ENCODE measurements at regions not wholly inside any gene's neighbourhood (a gene's known extent, or its start where the extent isn't known, plus 50 kb on each side); places are given as distances from the start of the nearest gene placed in this dataset.

DNA sequence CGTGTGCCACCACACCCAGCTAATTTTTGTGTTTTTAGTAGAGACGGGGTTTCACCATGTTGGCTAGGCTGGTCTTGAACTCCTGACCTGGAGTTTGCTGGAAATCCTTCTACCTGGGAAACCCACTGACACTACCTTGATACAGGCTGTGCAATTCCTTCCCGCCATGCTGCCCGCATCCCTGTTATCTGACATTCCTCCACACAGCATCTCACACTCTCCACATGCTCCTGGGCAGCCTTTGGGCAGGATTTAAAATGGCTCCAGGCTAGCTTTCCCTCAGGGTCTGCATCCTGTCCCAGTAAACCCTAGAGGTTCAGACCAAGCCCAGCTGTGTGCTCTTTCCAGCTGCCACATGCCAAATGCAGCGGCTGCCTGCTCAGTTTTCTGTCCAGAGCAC, 319.5 kb upstream of the CXCR4 start:
- H3K27me3 Mint-ChIP-seq, result peaks cover 44% of the 10 kb centered on the region
- no peak for DNase-seq
- no peaks in the 10 kb centered on the region for H3K36me3 Mint-ChIP-seq (ENCODE audit: low read depth)
- no peak overlapping the region for H3K4me3 Mint-ChIP-seq
- no peak overlapping the region for H3K27ac Mint-ChIP-seq
- peaks cover 5% of the 10 kb centered on the region for H3K4me1 Mint-ChIP-seq
- ATAC-seq, result no peak
- H3K9me3 ChIP-seq (ENCODE audit: control insufficient read depth, low read length, poor library complexity, severe bottlenecking), result no peaks in the 10 kb centered on the region

DNA sequence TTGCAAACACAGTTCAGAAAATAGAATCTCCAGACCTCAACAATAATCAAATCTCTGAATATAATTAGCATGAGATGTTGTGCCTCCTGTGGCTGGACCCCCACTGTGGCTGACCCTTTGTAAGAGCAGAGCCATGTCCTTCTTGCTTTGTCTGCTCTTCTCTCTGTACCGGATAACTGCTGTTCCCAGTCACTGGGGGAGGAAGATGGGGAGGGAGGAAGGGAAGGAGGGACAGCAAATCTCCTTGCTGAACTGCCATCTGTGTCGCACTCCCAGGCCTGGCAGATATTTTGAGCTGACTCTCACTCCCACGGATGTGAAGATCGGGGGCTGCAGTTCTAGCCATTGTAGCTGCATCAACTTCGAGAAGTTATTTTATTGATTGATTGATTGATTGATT, 319.0 kb upstream of the CXCR4 start:
- Mint-ChIP-seq H3K4me3 (no peak overlapping the region), H3K4me1 (peaks cover 5% of the 10 kb centered on the region), H3K27me3 (peaks cover 39% of the 10 kb centered on the region), H3K27ac (no peak overlapping the region), H3K36me3 (ENCODE audit: low read depth) (no peaks in the 10 kb centered on the region)
- no peak for ATAC-seq
- no peaks in the 10 kb centered on the region for H3K9me3 ChIP-seq (ENCODE audit: control insufficient read depth, low read length, poor library complexity, severe bottlenecking)
- no peak for DNase-seq

DNA sequence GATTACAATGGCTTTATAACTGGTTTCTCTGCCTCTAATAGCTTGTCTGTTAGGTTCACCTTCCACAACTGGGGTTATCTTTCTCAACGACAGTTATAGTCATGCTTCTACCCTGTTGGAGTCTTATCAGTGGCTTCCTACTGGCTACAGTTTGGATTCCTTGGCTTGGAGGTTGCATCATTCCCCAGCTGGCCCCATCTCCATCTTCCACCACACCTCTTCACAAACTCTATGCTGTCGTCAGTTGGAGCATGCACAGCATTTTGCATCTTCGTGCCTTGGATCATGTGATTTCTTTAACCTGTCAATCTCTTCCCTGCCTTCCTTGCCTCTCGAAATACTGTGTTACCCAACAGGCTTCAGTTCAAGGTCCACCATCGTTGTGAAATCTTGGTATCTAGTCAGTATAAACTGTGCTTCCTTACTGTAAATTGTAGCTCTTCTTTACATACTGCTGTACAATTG, 316.3 kb upstream of the CXCR4 start:
- peaks cover 36% of the 10 kb centered on the region for H3K27me3 Mint-ChIP-seq
- H3K4me3 Mint-ChIP-seq, result no peak overlapping the region
- H3K9me3 ChIP-seq (ENCODE audit: control insufficient read depth, low read length, poor library complexity, severe bottlenecking), result no peaks in the 10 kb centered on the region

DNA sequence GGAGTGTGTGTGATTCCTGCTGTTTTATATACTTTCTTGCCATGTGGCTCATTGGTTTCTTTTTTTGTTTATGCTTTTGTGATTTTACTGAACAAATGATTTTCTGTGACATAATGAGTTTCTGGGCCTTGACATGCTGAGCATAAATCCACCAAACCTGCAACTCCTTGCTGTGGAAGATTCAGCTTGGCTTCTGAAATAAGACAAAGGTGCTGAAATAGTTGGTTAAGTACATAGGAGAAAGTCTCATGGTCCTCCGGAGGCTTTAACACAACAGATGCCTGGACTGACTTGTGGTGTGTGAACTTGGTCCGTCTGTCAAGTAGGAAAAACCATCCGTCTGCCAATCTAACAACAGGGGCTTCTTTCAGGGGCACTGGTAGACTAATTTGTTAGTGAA, 315.3 kb upstream of the CXCR4 start:
- DNase-seq (no peak), ATAC-seq (no peak)
- Mint-ChIP-seq H3K4me1 (peaks cover 3% of the 10 kb centered on the region), H3K27me3 (peaks cover 38% of the 10 kb centered on the region), H3K4me3 (no peak overlapping the region), H3K36me3 (ENCODE audit: low read depth) (no peaks in the 10 kb centered on the region), H3K27ac (no peak overlapping the region)
- H3K9me3 ChIP-seq (ENCODE audit: control insufficient read depth, low read length, poor library complexity, severe bottlenecking), result no peaks in the 10 kb centered on the region

More for the DNA sequence above, 316.3 kb upstream of the CXCR4 start:
- Mint-ChIP-seq H3K27ac (no peak overlapping the region), H3K4me1 (peaks cover 3% of the 10 kb centered on the region), H3K36me3 (ENCODE audit: low read depth) (no peaks in the 10 kb centered on the region)
- DNase-seq (no peak), ATAC-seq (no peak)

DNA sequence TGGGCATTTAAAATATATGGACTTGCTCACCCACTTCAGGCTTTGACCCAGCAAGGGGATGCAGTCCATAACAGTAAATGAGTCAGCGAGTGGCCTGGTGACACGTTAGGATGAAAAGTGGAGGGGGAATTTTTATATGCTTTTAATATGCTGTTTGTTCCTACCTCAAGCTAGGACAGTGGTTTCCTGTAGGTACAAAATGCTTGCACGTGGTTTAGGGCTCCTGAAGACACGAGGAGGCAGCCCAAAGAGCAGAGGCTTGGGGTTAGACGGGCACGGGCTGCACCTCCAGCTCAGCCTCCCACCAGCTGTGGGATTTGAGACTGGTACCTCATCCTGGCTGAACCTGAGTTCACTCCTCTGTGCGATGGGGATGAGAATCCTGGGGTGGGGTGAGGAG, 306.2 kb upstream of the CXCR4 start:
- no peaks in the 10 kb centered on the region for H3K36me3 Mint-ChIP-seq (ENCODE audit: low read depth)
- H3K27ac Mint-ChIP-seq, result peak overlapping the region; percentile 61
- ATAC-seq (peak; percentile 52), DNase-seq (no peak)
- no peaks in the 10 kb centered on the region for H3K9me3 ChIP-seq (ENCODE audit: control insufficient read depth, low read length, poor library complexity, severe bottlenecking)
- H3K4me1 Mint-ChIP-seq, result peaks cover 13% of the 10 kb centered on the region
- H3K27me3 Mint-ChIP-seq, result peaks cover 63% of the 10 kb centered on the region
- H3K4me3 Mint-ChIP-seq, result peak overlapping the region; percentile 90

DNA sequence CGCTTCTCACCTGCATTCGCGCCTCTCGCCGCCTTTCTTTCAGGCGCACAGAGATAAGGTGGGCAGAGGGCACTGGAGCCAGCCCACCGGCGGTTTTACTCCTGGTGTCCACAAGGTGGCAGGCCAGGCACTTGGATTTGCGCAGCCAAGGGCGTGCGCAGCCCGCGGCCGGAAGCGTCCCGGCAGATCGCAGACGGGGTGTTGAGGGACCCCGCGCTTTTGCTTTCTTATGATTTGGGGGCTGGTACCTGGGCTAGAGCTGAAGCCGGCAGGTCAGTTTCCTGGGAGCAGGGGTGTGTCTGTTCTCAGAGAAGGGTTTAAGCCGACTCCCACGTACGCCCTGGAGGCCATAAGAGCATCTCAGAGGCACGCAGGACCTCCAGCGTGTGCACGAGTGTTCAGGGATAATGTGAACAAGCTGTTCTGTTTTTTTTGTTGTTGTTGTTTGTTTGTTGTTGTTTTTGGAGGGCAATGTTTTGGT, 305.6 kb upstream of the CXCR4 start:
- Mint-ChIP-seq H3K27ac (peak overlapping the region; percentile 61), H3K36me3 (ENCODE audit: low read depth) (no peaks in the 10 kb centered on the region), H3K4me3 (peak overlapping the region; percentile 90), H3K27me3 (peaks cover 63% of the 10 kb centered on the region), H3K4me1 (peaks cover 13% of the 10 kb centered on the region)
- DNase-seq (peak; percentile 62 to 68 (median 62)), ATAC-seq (peak; percentile 97)
- H3K9me3 ChIP-seq (ENCODE audit: control insufficient read depth, low read length, poor library complexity, severe bottlenecking), result no peaks in the 10 kb centered on the region

DNA sequence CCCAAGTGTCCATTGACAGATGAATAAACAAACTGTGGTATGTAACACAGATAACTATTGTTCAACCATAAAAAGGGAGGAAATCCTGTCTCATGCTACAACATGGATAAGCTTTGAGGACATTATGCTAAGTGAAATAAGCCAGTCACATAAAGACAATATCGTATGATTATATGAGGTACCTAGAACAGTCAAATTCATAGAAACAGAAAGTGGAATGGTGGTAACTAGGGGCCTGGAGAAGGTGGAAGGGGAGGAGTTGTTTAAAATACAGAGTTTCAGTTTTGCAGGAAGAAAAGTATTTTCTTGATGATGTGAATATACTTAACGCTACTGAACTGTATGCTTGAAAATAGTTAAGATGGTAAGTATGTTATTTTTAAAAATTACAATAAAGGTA, 304.6 kb upstream of the CXCR4 start:
- no peaks in the 10 kb centered on the region for H3K9me3 ChIP-seq (ENCODE audit: control insufficient read depth, low read length, poor library complexity, severe bottlenecking)
- ATAC-seq (no peak), DNase-seq (no peak)
- H3K4me1 Mint-ChIP-seq, result peaks cover 13% of the 10 kb centered on the region
- no peaks in the 10 kb centered on the region for H3K36me3 Mint-ChIP-seq (ENCODE audit: low read depth)
- no peak overlapping the region for H3K4me3 Mint-ChIP-seq
- no peak overlapping the region for H3K27ac Mint-ChIP-seq
- H3K27me3 Mint-ChIP-seq, result peaks cover 73% of the 10 kb centered on the region

DNA sequence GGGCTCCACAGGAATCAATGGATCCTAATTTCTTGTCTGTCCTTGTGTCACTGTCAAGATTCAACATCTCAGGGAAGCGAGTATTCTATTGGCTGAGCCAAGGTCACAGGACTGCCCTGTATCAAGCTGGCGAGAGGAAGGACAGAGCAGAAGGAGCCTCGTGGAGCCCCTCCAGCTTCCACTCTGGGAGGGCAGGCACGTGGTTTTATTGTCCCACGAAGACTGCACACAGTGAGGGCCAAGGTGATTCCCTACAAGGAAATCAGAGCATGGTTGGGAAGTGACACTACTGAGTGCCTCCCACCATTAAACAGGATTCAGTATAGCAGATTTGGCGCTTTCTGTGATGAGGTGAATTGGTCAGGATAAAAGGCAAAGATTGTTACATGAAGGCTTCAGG, 302.4 kb upstream of the CXCR4 start:
- DNase-seq, result no peak
- Mint-ChIP-seq H3K4me3 (no peak overlapping the region), H3K4me1 (peaks cover 13% of the 10 kb centered on the region), H3K36me3 (ENCODE audit: low read depth) (no peaks in the 10 kb centered on the region), H3K27me3 (peaks cover 68% of the 10 kb centered on the region), H3K27ac (no peak overlapping the region)
- ATAC-seq, result no peak
- no peaks in the 10 kb centered on the region for H3K9me3 ChIP-seq (ENCODE audit: control insufficient read depth, low read length, poor library complexity, severe bottlenecking)

DNA sequence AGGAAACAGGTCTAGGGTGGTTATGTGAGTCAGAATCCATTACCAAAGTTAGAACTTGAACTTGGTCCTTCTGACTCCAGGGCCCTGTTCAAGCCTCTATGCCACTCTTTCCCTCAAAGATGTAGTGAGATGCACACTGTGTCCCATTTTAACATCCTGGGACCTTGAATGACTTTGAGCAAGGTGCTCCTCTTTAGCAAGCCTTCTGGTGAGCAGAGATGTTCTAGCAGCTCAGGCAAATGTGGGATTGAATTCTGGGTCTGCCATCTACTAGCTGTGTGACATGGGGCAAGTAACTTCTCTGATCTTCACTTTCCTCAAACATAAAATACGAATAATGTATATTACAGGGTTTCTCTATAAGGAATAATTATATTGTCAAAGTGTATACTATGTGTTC, 294.0 kb upstream of the CXCR4 start:
- H3K4me3 Mint-ChIP-seq, result no peak overlapping the region
- ATAC-seq, result no peak
- no peaks in the 10 kb centered on the region for H3K36me3 Mint-ChIP-seq (ENCODE audit: low read depth)
- H3K27me3 Mint-ChIP-seq, result peaks cover 53% of the 10 kb centered on the region
- no peak overlapping the region for H3K27ac Mint-ChIP-seq
- no peaks in the 10 kb centered on the region for H3K9me3 ChIP-seq (ENCODE audit: control insufficient read depth, low read length, poor library complexity, severe bottlenecking)
- H3K4me1 Mint-ChIP-seq, result no peaks in the 10 kb centered on the region
- DNase-seq, result no peak

DNA sequence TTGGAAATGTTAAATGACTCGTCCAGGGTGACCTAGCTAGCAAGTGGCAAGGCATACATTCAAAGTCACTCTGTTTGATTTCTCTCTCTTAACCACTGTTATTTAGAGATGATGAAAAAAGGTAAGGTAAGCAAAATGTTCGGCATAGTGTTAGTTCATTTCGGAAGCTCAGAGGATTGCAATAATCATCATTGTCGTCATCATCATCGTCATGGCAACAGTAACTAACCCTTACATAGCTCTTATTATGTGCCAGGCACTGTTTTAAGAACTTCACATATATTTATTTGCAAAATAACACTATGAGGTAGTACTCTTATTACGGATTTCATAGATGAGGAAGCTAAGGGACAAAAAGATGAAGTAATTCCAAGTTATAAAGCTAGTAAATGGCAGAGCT, 292.7 kb upstream of the CXCR4 start:
- no peaks in the 10 kb centered on the region for H3K9me3 ChIP-seq (ENCODE audit: control insufficient read depth, low read length, poor library complexity, severe bottlenecking)
- no peaks in the 10 kb centered on the region for H3K36me3 Mint-ChIP-seq (ENCODE audit: low read depth)
- no peak overlapping the region for H3K27ac Mint-ChIP-seq
- no peak for DNase-seq
- H3K4me1 Mint-ChIP-seq, result no peaks in the 10 kb centered on the region
- H3K27me3 Mint-ChIP-seq, result peaks cover 55% of the 10 kb centered on the region
- ATAC-seq, result no peak
- H3K4me3 Mint-ChIP-seq, result no peak overlapping the region

DNA sequence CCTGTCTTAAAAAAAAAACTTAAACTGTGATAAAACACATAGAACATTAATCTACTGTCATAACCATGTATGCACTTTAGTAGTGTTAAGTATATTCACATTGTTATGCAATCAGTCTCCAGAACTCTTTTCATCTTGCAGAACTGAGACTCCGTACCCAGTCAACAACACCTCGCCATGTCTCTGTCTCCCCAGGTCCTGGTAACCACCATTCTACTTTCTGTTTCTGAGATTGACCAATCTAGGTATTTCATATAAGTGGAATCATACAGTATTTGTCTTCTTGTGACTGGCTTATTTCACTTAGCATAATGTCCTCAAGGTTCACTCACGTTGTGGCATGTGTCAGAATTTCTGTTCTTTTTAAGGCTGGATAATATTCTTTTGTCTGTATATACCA, 290.8 kb upstream of the CXCR4 start:
- no peak for ATAC-seq
- no peak overlapping the region for H3K4me3 Mint-ChIP-seq
- no peak for DNase-seq
- no peaks in the 10 kb centered on the region for H3K9me3 ChIP-seq (ENCODE audit: control insufficient read depth, low read length, poor library complexity, severe bottlenecking)
- no peaks in the 10 kb centered on the region for H3K4me1 Mint-ChIP-seq
- no peak overlapping the region for H3K27ac Mint-ChIP-seq
- peaks cover 59% of the 10 kb centered on the region for H3K27me3 Mint-ChIP-seq
- peaks cover 3% of the 10 kb centered on the region for H3K36me3 Mint-ChIP-seq (ENCODE audit: low read depth)

DNA sequence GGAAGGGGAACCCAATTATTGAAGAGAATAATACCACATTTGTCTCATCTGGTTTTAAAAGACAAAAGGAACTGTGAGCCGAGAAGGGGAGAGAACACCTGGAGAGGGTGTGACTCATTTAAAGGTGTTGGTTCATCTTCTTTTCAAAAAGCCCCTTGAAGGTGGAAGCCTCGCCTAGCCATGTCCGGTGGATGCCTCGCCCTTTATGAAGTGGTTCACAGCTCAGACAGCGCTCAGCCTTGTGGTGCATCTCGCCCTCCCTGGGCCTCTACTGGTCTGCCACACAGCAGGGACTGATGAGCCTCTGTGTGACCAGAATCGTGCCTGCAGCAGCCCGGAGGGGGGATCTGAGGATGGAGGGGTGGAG, 290.0 kb upstream of the CXCR4 start:
- peaks cover 68% of the 10 kb centered on the region for H3K27me3 Mint-ChIP-seq
- H3K9me3 ChIP-seq (ENCODE audit: control insufficient read depth, low read length, poor library complexity, severe bottlenecking), result no peaks in the 10 kb centered on the region
- ATAC-seq (no peak), DNase-seq (no peak)
- peaks cover 3% of the 10 kb centered on the region for H3K36me3 Mint-ChIP-seq (ENCODE audit: low read depth)
- H3K27ac Mint-ChIP-seq, result no peak overlapping the region
- H3K4me1 Mint-ChIP-seq, result no peaks in the 10 kb centered on the region
- H3K4me3 Mint-ChIP-seq, result no peak overlapping the region

DNA sequence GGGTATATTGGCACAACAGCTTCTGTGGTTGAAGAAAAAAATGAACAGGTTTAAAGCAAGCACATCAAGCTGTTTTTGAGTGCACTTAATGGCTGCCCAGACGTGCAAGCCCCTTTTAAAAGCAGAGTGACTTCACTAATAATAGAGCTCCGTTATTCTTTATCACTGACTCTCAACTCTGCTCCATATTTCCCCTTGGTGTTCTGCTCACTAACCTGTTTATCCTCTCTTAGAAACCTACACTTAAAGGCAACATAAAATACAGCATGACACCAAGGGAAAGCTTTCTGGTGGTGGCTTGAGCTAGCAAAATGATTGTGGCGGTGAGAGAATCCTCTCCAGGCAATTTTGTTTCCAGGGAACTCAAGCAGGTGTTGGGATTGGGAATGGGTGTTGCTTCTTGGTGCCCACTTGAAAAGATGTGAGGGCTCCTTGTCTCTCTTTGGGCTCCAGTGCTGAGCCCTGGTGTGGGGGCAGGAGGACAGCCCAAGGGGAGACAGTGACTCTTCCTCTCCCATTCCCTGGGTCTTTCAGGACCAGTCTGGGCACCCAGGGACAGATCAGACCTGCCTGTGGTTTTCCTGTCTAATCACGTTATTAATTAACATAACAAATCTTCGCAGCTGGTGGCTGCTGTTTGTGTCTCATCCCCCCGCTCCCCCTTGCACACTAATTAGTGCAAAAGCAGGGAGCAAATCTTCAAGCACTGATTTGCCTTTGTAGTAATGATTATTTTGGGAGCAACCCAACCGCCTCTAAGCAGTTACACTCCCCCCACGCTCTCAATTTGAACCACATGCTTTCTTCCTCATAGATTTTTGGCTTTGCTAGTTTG, 289.4 kb upstream of the CXCR4 start:
- H3K36me3 Mint-ChIP-seq (ENCODE audit: low read depth), result peaks cover 6% of the 10 kb centered on the region
- H3K4me3 Mint-ChIP-seq, result no peak overlapping the region
- H3K27me3 Mint-ChIP-seq, result peaks cover 74% of the 10 kb centered on the region
- no peaks in the 10 kb centered on the region for H3K9me3 ChIP-seq (ENCODE audit: control insufficient read depth, low read length, poor library complexity, severe bottlenecking)
- H3K27ac Mint-ChIP-seq, result no peak overlapping the region
- DNase-seq (no peak), ATAC-seq (no peak)
- H3K4me1 Mint-ChIP-seq, result no peaks in the 10 kb centered on the region

DNA sequence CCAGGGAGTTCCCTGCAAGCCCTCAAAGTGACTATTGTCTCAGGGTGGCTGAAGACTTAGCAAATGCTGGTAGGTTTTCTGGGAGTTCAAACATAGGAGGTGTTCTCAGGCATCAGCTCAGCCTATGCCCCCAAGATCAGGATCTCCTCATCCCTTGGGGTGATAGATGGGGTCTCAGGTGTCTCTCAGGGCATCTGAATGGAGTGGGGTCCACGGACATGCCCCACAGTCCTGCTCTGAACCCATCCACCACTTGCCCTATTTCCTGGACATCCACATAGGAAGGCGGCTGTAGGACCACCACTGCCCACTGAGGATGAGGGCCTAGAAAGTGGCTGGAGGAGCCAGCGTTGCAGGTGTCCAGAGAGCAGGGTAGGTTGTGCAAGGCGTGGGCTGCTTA, 287.0 kb upstream of the CXCR4 start:
- H3K27me3 Mint-ChIP-seq, result peaks cover 84% of the 10 kb centered on the region
- no peaks in the 10 kb centered on the region for H3K4me1 Mint-ChIP-seq
- peaks cover 7% of the 10 kb centered on the region for H3K36me3 Mint-ChIP-seq (ENCODE audit: low read depth)
- no peak overlapping the region for H3K27ac Mint-ChIP-seq
- no peaks in the 10 kb centered on the region for H3K9me3 ChIP-seq (ENCODE audit: control insufficient read depth, low read length, poor library complexity, severe bottlenecking)
- H3K4me3 Mint-ChIP-seq, result peak overlapping the region; percentile 60
- no peak for DNase-seq
- no peak for ATAC-seq

Measured in T-helper 17 cell (primary cell).